ENCODE measurements at regions not wholly inside any gene's neighbourhood (a gene's known extent, or its start where the extent isn't known, plus 50 kb on each side); places are given as distances from the start of the nearest gene placed in this dataset.
"Not testable (repeated sequence)": the region's sequence is repeated elsewhere in the genome, so short reads cannot be mapped to it uniquely, and the experiment has no call there.

DNA sequence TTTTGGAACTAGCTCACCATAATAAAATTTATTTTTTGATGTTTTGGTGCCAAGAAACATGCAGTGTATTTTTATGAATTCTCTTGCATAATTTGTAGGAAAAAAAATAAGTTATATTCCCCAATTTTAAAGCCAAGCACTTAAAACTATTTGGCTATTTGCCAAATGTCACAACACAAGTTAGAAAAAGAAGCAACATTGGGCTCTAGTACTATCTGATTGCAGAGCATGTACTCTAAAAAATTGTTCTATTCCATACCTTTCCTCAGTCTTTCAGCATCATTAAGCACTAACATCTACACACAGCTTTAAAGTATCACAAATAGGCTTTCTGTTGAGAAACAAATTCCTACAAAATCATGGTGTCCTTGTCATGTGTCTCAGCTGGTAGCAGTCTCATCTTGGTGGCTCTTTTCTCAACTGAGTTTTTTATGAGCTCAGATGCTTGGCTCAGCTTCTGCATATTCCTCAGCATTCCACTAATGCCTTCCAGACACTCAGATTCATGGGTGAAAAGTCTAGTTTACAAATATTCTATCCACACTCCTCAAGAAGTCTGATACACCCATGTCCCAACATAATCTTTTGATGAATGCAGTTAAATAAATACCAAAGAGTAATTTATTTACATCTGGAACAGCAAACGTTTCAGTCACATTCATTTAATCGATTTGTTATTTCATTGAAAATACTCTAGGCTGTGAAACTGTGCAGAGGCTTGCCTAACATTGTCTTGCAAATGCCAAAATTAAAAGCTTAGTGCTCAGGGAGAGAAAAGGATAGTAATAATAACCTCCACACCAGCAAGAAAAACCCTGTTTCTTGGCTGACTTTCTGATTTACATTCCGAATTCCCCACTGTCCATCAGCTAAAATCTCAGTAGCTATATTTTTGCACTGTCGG is 2209.9 kb downstream of the PCDH7 start:
- Histone ChIP-seq H3K36me3 (no peaks in the 10 kb centered on the region), H3K27me3 (no peaks in the 10 kb centered on the region), H3K4me1 (no peaks in the 10 kb centered on the region), H3K4me3 (no peak overlapping the region), H3K9me3 (no peaks in the 10 kb centered on the region), H3K27ac (no peak overlapping the region)
- intact Hi-C loops (cut with DNase I) = no loop called here
- TF ChIP-seq, protein P1, sequence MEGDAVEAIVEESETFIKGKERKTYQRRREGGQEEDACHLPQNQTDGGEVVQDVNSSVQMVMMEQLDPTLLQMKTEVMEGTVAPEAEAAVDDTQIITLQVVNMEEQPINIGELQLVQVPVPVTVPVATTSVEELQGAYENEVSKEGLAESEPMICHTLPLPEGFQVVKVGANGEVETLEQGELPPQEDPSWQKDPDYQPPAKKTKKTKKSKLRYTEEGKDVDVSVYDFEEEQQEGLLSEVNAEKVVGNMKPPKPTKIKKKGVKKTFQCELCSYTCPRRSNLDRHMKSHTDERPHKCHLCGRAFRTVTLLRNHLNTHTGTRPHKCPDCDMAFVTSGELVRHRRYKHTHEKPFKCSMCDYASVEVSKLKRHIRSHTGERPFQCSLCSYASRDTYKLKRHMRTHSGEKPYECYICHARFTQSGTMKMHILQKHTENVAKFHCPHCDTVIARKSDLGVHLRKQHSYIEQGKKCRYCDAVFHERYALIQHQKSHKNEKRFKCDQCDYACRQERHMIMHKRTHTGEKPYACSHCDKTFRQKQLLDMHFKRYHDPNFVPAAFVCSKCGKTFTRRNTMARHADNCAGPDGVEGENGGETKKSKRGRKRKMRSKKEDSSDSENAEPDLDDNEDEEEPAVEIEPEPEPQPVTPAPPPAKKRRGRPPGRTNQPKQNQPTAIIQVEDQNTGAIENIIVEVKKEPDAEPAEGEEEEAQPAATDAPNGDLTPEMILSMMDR (IDR thresholded peaks at IDR 0.05) = no peak
- DNase-seq (no peak), ATAC-seq (peak; percentile 45)

DNA sequence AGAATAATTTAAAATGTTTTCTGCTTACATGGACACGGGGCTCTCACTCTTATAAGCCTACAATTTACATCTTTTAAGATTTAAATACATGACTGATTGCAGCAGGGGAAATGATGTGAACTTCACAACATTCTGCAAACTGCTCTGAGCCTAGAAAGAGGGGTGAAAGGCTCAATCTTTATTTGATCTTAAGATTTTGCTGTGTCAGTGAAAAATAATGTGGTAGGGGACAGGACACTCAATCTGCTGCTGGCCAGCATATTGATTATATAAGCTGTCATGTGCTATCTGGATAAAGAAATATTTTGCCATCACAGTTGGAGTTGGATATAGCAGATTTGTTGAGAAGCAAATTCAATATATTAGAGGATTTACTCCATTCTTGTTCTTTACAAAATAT is 2210.5 kb downstream of the PCDH7 start:
- Histone ChIP-seq H3K4me1 (no peaks in the 10 kb centered on the region), H3K27ac (no peak overlapping the region), H3K9me3 (no peaks in the 10 kb centered on the region), H3K27me3 (no peaks in the 10 kb centered on the region), H3K4me3 (no peak overlapping the region), H3K36me3 (no peaks in the 10 kb centered on the region)
- DNase-seq = no peak
- TF ChIP-seq, protein P1 (IDR thresholded peaks at IDR 0.05) = no peak
- ATAC-seq = no peak
- intact Hi-C loops (cut with DNase I) = no loop called here

- intact Hi-C loops (cut with DNase I) = no loop called here
Observed at GRCh38 chr4:32931475-32931874, 2211.3 kb downstream of the PCDH7 start.

GRCh38 chr4:32932156-32932555 is 2212.0 kb downstream of the PCDH7 start:
- no peaks in the 10 kb centered on the region for H3K27me3 ChIP-seq
- no peak for DNase-seq
- H3K36me3 ChIP-seq = no peaks in the 10 kb centered on the region
- TF ChIP-seq, protein P1 (IDR thresholded peaks at IDR 0.05) = no peak
- H3K4me3 ChIP-seq = no peak overlapping the region
- intact Hi-C loops (cut with DNase I) = no loop called here
- no peaks in the 10 kb centered on the region for H3K4me1 ChIP-seq
- H3K9me3 ChIP-seq = no peaks in the 10 kb centered on the region
- H3K27ac ChIP-seq = no peak overlapping the region
- no peak for ATAC-seq

More at GRCh38 chr4:32931475-32931874, 2211.3 kb downstream of the PCDH7 start:
- no peak overlapping the region for H3K27ac ChIP-seq
- no peaks in the 10 kb centered on the region for H3K36me3 ChIP-seq
- TF ChIP-seq, protein P1 (IDR thresholded peaks at IDR 0.05) = no peak
- no peaks in the 10 kb centered on the region for H3K9me3 ChIP-seq
- H3K27me3 ChIP-seq = no peaks in the 10 kb centered on the region
- H3K4me1 ChIP-seq = no peaks in the 10 kb centered on the region
- ATAC-seq = no peak
- H3K4me3 ChIP-seq = no peak overlapping the region
- no peak for DNase-seq

GRCh38 chr4:32939222-32939621 is 2219.1 kb downstream of the PCDH7 start:
- H3K27ac ChIP-seq; H3K4me1 ChIP-seq; H3K4me3 ChIP-seq; H3K36me3 ChIP-seq; intact Hi-C loops (cut with DNase I); H3K27me3 ChIP-seq; DNase-seq; H3K9me3 ChIP-seq; ATAC-seq: not testable (repeated sequence)

- DNase-seq = no peak
Observed at GRCh38 chr4:32950866-32951265, 2230.7 kb downstream of the PCDH7 start.

More at GRCh38 chr4:32950866-32951265, 2230.7 kb downstream of the PCDH7 start:
- TF ChIP-seq, protein P1 (IDR thresholded peaks at IDR 0.05) = no peak
- Histone ChIP-seq H3K9me3 (no peaks in the 10 kb centered on the region), H3K27ac (no peak overlapping the region), H3K4me3 (no peak overlapping the region), H3K36me3 (no peaks in the 10 kb centered on the region), H3K27me3 (no peaks in the 10 kb centered on the region), H3K4me1 (no peaks in the 10 kb centered on the region)
- intact Hi-C loops (cut with DNase I) = no loop called here
- no peak for ATAC-seq
